GM21737 (cell line): ENCODE measurements at regions not wholly inside any gene's neighbourhood (a gene's known extent, or its start where the extent isn't known, plus 50 kb on each side); places are given as distances from the start of the nearest gene placed in this dataset.

ENCODE experiments used
- ATAC-seq: cut with Tn5 transposase; IDR thresholded peaks from one replicate; pipeline ENCODE4 v1.9.1; 2021; ENCODE audit warnings: mild to moderate bottlenecking, moderate library complexity; ENCODE audit not compliant: unreplicated experiment

DNA sequence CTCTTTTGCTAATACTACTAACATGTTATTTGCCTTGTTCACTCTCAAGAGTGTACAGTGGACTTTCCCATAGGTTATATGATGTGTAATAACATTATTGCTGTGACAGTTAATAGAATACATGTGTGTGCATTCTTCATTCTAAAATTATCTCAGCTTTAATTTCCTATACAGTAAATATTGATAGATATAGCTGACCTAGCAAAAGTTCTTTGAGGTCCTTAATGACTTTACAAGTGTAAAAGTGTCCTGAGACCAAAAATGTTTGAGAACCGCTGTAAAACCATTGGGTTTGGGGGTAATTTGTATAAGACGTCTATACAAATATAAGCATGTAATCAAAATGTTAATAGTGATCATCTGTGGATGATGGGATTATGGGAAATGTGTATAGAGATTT is 469.5 kb upstream of the PROK2 start:
- no peak for ATAC-seq

DNA sequence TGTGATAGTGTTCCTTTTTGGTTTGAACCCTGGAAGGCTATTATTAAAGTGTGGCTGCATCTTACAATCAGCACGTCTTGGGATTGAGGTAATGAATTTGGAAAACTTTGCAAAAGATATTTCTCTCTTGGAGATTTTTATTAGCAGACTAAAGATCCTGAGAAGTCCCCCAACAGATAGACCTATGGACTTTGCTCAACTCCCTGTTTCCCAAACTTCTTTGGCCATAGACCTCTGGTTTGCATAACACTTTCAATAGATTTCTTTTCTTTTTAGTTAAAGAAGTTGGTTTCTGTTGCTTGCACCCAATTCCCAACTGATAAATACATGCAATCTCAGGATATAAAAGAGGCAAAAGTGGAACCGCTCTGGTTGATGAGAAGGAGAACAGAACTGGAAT is 465.8 kb upstream of the PROK2 start:
- no peak for ATAC-seq

DNA sequence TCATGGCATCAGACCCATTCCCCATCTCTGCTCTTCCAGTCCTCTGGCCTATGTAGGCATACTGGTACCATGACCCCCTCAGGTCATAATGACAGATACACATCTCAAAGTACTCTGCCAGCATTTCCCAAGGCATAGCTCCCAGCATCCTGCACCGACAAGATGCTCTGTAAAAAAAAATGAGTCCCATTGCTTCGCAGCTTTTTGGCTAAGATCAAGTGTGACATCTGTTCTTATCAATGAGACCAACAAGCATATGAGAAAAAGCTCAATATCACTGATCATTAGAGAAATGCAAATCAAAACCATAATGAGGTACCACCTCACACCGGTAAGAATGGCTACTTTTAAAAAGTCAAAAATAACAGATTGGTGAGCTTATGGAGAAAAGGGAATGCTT is 463.9 kb upstream of the PROK2 start:
- no peak for ATAC-seq

DNA sequence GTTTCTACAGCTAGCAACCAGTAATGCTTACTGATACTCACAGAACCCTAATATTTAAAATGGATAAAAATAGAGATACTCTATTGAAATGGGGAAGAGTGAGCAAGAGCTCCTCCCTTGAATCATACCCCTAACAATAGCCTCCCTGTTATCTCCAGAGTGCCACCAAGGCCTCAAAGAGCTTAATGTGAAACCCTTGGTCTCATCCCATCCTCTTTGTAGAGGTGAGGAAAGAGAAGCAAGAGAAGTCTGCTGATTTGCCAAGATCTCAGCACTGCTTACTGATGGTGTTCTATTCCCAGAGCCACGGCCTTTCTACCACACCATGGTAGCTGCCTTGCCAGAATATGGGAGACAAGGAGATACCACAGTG is 463.4 kb upstream of the PROK2 start:
- ATAC-seq: no peak

DNA sequence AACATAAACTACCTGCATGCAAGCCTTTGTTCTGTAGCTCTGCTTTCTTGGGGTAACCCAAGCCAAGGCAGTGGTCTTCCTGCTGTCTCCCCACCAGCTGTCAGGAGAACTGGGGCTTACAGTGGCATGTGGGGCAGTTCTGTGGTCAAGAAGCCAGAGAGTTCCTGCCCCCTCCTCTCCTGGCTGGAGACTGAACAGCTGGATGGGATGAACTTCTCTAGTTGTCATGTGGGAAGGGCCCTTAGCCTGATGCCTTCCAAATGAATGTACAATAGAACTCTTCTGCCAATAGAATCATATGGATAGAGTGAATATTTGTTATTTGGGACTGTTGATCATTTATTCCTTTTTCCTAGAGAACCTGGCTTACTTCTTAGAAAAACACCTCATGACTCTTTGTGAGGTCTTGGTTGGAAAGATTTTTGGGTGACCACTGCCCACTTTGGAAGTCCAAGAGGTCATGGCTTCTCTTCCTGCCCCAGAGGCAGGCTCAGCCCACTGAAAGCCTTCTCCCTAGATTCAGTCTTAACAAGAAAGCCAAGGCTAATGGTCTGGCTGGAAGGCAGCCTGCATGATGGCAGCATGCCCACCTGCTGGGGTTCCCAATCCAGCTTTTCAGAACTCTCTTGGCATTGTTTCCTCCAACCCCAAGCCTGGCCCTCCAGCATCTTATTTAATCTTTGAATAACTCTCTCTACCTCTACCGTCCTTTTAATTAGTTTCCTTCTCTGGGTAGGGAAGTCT is 462.9 kb upstream of the PROK2 start:
- no peak for ATAC-seq

DNA sequence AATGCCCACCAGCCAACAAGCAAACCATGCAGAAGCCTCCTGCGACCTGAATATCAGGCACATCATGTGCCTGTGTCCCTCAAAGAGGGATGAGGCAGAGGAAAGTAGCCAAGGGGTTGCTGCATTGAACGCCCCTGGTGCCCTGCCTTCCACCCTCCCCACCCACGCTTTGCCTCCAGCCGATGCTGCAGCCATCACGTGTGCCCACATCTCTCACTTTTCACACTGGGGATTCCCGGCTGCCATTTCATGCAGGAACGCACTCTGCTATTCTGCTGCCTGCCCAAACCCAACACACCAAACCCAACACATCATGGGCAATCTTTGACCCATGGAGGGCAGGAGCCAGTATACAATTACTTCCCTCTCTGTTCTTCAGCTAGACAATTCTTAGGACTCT is 462.2 kb upstream of the PROK2 start:
- no peak for ATAC-seq

DNA sequence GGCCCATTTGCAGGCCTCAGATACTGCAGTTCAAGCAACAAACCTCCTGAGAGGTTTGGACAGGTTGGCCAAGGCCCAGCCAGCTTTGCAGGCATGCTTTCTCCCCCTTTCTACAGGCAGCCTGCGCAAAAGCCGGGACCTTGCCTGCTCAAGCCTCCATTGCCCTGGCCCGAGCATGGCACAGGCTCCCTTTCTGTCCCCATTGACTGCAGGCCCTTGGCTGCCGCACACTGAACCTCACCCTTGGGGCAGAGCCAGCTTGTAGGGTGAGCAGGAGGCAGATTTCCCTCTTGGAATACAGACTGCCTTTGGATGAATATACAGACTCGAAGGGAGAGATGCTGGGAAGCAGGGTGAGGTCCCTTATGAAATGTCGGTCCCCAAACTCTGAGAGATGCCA is 461.7 kb upstream of the PROK2 start:
- ATAC-seq: no peak

DNA sequence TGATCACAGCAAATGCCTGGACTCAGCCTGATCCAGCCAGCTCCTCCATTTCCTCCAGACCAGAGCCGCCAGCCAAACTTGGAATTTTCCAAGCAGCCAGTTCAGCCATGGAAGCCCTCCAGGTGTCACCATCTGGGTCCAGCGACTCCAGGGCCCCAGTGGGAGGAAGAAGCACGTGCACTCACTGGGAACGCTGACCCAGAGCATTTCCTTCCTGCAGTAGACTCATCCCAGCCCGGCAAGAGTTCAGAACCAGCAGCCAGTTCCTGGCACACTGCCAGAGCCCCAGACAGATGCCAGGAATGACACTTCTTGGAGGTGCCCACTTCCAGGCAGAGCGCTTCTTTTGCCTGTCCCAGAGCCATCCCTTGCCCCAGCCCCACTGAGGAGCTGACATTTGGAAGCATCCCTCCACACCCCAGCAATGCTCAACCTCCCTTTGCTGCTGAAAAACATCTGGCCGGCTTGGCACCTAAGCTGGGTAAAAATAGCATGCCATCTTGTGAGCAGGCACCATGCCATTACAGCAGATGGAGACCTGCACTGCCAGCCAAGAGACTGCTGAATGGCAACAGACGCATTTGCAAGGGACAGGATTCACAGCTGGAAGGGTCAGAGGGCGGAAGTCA is 460.3 kb upstream of the PROK2 start:
- ATAC-seq: no peak

DNA sequence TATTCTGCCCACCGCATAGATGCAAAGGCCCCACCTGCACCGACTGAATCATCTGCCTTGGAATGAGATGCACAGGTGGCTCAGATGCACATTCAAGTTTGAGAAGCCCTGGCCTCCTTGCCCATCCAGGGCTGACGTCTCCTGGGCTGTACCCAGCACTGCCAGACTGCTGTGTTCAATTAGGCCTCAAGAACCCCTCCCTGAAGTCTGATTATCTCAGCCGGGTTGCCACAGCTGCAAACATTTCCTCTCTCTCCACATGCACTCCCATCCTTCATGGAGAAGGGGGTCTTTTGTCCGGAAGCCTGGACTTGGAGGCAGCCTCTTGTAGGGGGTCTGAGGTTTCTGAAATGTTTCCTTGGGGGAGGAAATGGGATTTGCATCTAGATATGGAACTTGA is 459.4 kb upstream of the PROK2 start:
- no peak for ATAC-seq

DNA sequence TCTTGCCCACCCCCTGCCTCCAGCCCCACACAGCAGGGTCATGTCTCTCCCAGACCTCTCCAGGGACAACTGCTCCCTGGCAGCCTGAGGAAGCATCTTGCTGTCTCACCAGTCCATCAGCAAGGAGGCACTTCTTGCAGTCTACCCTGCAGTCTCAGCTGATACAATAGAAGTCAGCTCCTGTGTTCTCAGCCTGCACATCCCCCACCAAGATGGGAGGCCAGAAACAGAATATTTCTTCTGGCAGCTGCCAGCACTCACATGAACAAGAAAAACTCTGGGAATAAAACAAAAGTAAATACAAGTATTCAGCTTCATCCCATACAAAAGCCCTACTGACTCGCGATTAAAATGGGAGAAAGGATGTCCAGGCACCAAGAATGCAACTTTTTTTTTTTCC is 457.4 kb upstream of the PROK2 start:
- no peak for ATAC-seq

DNA sequence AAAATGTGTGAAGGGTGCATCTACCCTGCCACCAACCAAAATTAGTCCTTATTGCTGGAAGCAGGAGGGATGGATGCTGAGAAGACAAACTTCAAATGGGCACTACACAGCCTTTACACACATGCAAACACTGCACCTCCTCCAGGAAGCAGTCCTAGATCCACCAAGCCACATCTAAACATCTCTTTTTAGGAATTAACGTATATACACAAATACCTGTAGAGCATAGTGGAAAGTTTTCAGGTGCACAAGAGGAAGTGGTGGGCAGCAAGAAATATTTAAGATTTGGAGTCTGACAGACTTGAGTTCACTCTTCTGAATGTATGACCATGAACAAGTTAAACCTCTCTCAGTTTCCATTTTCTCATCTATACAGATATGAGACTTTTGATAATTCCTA is 456.6 kb upstream of the PROK2 start:
- no peak for ATAC-seq

DNA sequence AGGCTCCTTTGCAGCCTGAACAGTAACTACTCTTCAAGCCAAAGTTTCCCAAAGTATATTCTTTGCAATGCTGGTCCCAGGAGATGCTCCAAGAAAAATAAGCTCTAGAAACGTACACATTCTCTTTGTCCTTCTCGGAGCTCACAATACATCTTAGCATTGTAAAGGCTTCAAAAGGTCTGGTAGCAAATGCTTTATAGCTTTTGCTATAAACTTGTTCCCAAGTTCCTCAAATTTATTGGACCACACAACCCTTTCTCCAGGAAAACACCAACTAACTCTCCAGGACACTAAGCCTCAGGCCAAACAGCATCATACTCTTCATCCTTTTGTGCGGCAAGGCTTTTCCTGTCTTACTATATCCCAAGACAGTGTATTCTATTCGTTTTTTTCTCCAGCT is 455.6 kb upstream of the PROK2 start:
- no peak for ATAC-seq

DNA sequence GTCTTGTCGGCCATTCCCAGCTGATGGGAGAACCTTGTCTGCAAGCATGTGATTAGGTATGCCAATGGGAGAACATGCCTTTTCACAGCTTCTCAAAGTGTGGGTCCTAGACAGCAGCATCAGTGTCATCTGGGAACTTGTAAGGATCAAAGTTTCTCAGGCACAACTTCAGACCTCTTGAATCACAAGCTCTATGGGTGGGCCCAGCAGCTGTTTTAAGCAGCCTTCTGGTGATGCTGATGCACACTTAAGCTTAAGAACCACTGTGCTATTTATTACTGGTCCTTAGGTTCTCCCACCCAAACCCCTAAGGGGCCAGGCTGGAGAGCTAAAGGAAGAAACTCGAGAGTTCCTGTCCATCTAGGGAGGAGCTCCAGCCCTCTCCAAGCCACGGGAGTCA is 453.9 kb upstream of the PROK2 start:
- ATAC-seq: no peak

DNA sequence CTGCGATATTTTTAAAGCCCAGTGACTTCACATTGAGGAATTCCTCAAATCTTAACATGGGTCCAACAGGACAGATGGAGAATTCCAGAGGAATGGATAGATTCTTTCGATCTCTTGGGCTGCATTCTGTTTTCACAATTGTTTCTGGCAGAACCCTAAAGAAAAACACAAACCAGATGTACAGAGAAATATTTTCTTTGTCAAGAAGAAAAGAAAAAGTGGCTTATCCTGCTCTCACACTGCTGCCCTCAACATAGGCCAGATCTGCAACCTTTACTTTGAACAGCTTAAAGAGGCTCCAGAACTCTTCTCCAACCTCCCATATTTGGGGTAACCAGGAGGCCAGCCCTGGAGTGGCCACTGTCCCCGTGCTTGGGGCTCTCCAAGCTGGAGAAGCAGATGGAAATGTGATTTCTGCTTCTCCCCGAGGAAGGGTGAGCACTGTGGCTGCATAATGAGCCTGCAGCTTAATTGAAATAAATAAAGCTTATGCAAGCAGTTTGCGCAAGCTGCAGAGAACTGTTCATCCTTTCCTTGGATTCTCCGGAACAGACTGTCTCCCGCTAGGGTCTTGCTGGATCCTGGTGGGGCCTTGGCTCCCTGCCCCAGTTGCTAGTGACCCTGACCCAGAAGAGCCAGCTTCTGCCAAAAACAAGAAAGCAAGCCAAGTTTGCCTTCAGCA is 453.2 kb upstream of the PROK2 start:
- no peak for ATAC-seq

DNA sequence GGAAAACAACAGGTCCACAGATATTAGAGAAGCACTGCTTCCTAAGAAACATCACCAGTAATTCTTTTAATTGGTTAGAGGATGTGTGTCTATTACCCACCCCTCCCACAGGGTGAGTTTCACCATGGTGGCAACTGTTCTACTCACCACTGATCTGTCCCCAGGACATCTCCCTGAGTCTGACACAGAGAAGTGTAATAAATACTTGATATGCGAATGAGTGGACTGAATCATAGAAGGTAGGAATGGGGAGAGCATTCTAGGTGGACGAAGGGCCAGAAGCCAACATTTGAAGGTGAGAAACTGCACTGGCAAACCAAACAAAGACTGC is 452.7 kb upstream of the PROK2 start:
- no peak for ATAC-seq

DNA sequence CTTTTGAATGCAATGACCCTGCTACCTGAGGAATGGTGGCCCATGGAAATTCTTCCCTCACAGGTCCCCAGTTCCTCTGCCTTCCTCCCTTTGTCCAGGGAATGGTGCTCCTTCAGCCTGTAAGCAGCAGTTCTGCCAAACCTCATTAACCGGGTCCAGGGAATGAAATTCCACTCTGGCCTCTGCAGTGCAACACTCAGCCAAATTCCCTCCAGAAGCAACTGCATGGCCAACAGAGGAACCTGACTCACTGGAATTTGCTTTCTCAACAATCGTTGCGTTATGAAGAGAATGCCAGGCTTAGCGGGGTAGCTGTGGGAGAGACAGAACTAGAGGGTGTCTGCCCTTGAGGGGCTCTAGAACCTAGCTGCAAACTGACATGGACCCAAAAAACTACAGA is 449.4 kb upstream of the PROK2 start:
- ATAC-seq: no peak

DNA sequence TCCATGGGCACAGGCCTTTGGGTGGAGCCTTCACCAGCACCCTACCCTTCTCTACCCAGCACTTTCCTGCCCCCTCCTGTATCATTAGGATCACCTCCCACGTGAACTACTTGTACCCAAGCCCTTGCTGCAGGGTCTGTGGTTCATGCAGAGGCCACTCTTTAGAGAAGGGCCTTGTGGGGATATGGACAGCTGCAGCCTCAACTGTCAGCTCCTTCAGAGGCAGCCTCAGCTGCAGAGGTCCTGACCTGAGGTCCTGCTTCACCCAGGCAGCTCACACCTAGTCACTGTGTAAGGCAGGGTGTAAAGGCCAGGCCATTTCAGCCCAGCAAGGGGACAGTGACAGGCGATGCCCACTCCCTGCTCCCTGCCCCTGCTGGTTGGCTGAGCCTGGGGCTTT is 448.6 kb upstream of the PROK2 start:
- no peak for ATAC-seq

DNA sequence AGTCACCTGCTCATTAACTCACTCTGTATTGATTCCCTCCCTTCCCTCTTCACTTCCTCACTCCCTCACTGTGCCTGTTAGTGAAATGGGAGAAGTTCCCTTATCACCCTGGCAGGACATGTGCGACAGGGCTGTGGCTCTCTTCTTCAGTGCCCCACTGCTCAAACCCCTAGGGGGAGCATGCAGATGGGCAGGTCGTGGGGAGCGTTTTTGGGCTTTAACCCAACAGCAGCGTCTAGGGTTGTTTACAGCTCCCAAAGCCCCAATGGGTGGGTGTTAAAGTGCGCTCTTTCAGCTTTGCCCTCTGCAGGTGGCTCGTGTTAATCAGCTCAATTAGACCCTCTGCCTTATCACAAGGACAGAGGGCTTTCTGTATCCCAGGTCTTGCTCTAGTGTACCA is 447.8 kb upstream of the PROK2 start:
- ATAC-seq: no peak

DNA sequence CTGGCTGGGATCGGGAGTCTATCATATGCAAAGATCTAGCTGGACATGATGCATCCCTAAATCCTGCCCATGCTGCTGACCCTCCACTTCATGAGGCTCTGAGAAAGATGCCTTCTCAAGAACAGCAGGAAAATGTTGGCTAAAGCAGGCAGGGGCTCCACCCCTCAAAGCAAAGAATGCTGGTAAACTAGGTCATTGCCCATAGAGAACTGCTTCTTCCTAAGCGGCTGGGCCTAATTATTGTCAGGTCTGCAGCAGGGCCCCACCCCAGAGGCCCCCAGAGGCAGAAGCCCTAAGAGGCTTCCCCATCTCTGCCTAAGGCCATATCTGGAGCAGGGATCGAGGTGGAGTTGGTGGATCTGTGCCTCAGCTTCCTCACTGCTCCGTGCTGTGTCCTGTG is 447.4 kb upstream of the PROK2 start:
- ATAC-seq: no peak

DNA sequence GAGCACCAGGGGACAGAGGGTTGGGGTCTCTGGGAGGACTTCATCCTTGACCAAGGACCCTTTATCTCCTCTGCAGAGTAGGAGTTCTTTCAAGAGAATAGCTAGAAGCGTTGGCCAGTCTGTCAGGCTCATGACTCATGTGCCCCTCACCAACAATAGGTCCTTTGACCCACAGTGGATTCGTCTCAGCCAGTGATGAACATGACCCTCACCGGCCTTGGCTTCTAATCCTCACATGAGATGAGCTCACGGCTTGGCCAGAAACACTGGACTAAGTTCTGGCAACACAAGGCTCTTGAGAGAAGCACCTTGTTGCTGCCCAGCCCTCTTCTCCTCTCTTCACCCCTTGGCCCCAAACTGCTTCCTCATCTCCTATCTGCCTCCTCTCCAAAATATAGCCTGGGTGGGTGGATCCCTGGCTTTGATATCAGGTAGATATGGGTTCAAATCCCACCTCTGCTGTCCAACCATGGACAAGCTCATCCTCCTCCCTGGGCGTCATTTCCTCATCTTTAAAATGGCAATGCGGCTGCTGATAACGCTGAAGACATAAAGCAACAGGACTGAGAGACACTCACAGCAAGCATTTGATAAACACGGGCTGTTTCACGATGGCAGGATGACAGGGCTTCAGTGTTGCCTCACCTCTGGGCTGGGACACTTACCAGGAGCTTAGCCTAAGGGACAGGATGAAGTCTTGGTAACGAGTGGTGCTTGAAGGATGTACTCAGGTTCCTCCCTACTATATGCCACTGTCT is 446.7 kb upstream of the PROK2 start:
- no peak for ATAC-seq

DNA sequence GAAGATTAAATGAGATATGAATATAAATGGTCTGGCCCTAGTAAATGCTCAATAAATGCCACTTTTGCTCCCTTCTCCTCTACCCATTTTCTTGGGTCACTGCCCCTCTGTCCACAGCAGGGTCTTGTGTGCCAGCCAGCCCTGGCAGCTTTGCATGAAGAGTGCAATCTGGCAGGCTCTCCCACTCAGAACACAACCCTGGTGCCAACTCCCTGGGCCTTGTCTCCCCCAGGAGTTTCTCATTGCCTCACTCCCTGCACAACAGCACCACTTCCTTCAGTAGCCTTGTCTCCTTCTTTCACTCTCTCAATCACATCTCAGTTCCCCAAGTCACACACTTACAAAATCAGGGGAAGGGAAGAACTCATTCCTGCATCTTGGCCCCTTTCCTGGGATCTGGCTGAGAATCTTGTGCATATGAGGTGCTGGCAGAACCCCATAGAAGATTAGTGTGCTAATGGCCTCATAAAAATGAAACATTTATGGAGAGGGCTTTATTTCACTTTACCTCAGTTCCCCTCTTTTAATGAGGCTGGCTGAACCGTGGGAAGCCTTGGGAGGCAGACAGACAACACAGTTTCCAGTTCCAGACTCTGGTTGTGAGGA is 445.9 kb upstream of the PROK2 start:
- ATAC-seq: no peak

DNA sequence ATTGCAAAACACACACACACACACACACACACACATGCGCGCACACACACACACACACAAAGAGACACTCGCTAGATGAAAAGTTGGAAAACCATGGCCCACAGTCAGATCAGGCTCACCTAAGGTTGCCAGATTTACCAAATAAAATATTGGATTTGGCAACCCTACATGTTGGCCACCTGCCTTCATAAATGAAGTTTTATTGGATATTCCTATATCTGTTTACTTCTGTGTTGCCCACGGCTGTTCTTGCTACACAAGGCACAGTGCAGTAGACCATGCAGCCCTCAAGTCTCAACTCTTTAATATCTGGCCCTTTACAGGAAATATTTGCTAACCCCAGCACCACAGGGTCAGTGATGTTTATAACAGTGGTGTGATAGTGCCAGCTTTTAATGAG is 445.0 kb upstream of the PROK2 start:
- ATAC-seq: no peak
